ENCODE measurements at regions not wholly inside any gene's neighbourhood (a gene's known extent, or its start where the extent isn't known, plus 50 kb on each side); places are given as distances from the start of the nearest gene placed in this dataset.
"Not testable (repeated sequence)": the region's sequence is repeated elsewhere in the genome, so short reads cannot be mapped to it uniquely, and the experiment has no call there.

GRCh38 chr1:199843096-199843495, 184.4 kb upstream of the NR5A2 start:
- TF ChIP-seq CTCF (IDR thresholded peaks at IDR 0.05); POLR2A (IDR thresholded peaks at IDR 0.05; ENCODE audit: low read depth): not testable (repeated sequence)
